ENCODE measurements at regions not wholly inside any gene's neighbourhood (a gene's known extent, or its start where the extent isn't known, plus 50 kb on each side); places are given as distances from the start of the nearest gene placed in this dataset.
A peak's percentile ranks its signal among the peaks of the same experiment; 100 is the strongest.

- Histone ChIP-seq H3K36me3 (no peaks in the 10 kb centered on the region), H3K4me3 (no peak overlapping the region), H3K27ac (no peak overlapping the region), H3K4me1 (replicated peaks) (no peaks in the 10 kb centered on the region), H3K27me3 (replicated peaks; ENCODE audit: insufficient read depth) (no peaks in the 10 kb centered on the region), H3K9me3 (no peaks in the 10 kb centered on the region)
- DNase-seq (ENCODE audit: low spot score), result no peak
- 58% methylated on average over 2 of the region's 2 CpGs for WGBS
- intact Hi-C loops (cut with DNase I), result no loop called here
- TF ChIP-seq CTCF (IDR thresholded peaks at IDR 0.05), result no peak
- TF ChIP-seq POLR2A (IDR thresholded peaks at IDR 0.05), result no peak
- no peak for TF ChIP-seq POLR2AphosphoS5 (IDR thresholded peaks at IDR 0.05)
These were observed 176.8 kb downstream of the LARP7 start for GRCh38 chr4:112813790-112814189.

- H3K4me3 ChIP-seq, result peak overlapping the region; percentile 5 to 9
- H3K36me3 ChIP-seq, result no peaks in the 10 kb centered on the region
- H3K27me3 ChIP-seq (replicated peaks; ENCODE audit: insufficient read depth), result no peaks in the 10 kb centered on the region
- WGBS, result 2% methylated on average over 14 of the region's 14 CpGs
- no peaks in the 10 kb centered on the region for H3K9me3 ChIP-seq
- TF ChIP-seq POLR2AphosphoS5 (IDR thresholded peaks at IDR 0.05) (no peak), CTCF (IDR thresholded peaks at IDR 0.05) (no peak), POLR2A (IDR thresholded peaks at IDR 0.05) (no peak)
- H3K4me1 ChIP-seq (replicated peaks), result no peaks in the 10 kb centered on the region
- intact Hi-C loops (cut with DNase I), result no loop called here
- no peak overlapping the region for H3K27ac ChIP-seq
- no peak for DNase-seq (ENCODE audit: low spot score)
These were observed 181.1 kb downstream of the LARP7 start for GRCh38 chr4:112817933-112818593.

DNA sequence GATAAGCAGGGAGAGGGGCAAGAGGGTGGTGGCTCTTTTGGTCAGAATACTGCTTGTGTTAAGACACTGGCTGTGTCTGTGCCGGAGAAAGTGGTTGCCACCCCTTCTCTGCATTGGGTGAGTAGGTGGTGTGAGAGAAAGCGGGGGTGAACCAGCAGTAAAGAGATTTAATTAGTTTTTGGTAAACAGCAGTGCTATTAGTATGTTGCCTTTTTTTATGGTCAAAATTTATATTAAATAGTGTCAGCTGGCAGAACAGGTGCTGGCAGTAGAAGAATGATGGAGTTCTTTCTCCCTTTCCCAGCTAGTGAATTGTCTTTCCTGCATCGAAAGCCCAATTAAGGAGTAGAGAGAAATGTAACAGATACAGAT, 181.6 kb downstream of the LARP7 start:
- DNase-seq (ENCODE audit: low spot score), result no peak
- TF ChIP-seq CTCF (IDR thresholded peaks at IDR 0.05) (no peak), POLR2A (IDR thresholded peaks at IDR 0.05) (no peak), POLR2AphosphoS5 (IDR thresholded peaks at IDR 0.05) (no peak)
- Histone ChIP-seq H3K4me1 (replicated peaks) (no peaks in the 10 kb centered on the region), H3K36me3 (no peaks in the 10 kb centered on the region), H3K4me3 (peak overlapping the region in 1 of 2 donors; percentile 5), H3K27ac (no peak overlapping the region), H3K27me3 (replicated peaks; ENCODE audit: insufficient read depth) (no peaks in the 10 kb centered on the region), H3K9me3 (no peaks in the 10 kb centered on the region)
- WGBS, result 29% methylated on average over 3 of the region's 3 CpGs
- intact Hi-C loops (cut with DNase I), result no loop called here

DNA sequence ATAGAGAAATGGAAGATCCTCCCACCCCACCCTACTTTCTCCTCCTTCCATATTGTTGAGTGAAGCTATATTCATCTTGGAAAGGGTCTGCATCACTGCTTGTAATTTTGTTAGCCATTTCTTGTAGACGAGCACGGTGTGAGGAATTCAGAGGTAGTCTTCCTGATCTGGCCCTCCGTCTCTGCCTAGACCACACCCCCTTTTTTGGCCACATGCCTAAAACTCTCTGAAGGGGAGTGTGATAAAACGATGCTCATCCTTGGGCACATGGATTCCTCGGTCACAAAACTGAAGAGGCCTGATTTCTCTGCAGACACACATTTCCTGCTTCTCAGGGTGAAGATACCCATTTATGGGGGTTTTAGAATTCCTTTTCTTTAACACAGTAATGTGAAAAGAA, 182.8 kb downstream of the LARP7 start:
- TF ChIP-seq POLR2A (IDR thresholded peaks at IDR 0.05) (no peak), POLR2AphosphoS5 (IDR thresholded peaks at IDR 0.05) (no peak), CTCF (IDR thresholded peaks at IDR 0.05) (no peak)
- Histone ChIP-seq H3K36me3 (no peaks in the 10 kb centered on the region), H3K4me1 (replicated peaks) (no peaks in the 10 kb centered on the region), H3K27ac (no peak overlapping the region), H3K9me3 (no peaks in the 10 kb centered on the region), H3K4me3 (no peak overlapping the region), H3K27me3 (replicated peaks; ENCODE audit: insufficient read depth) (no peaks in the 10 kb centered on the region)
- DNase-seq (ENCODE audit: low spot score), result no peak
- 58% methylated on average over 5 of the region's 5 CpGs for WGBS
- intact Hi-C loops (cut with DNase I), result no loop called here

GRCh38 chr4:112823156-112823555, 186.2 kb downstream of the LARP7 start:
- DNase-seq (ENCODE audit: low spot score), result no peak
- TF ChIP-seq POLR2A (IDR thresholded peaks at IDR 0.05), result no peak
- TF ChIP-seq CTCF (IDR thresholded peaks at IDR 0.05), result no peak
- no peak for TF ChIP-seq POLR2AphosphoS5 (IDR thresholded peaks at IDR 0.05)
- Histone ChIP-seq H3K36me3 (no peaks in the 10 kb centered on the region), H3K4me3 (no peak overlapping the region), H3K9me3 (no peaks in the 10 kb centered on the region), H3K4me1 (replicated peaks) (no peaks in the 10 kb centered on the region), H3K27ac (no peak overlapping the region), H3K27me3 (replicated peaks; ENCODE audit: insufficient read depth) (no peaks in the 10 kb centered on the region)
- intact Hi-C loops (cut with DNase I), result no loop called here

Data from prostate gland (tissue), 2 donors.